SIG-M5 treated with dmso at 0.1 percent for 504 hours (cell line): ENCODE measurements at regions not wholly inside any gene's neighbourhood (a gene's known extent, or its start where the extent isn't known, plus 50 kb on each side); places are given as distances from the start of the nearest gene placed in this dataset.
A peak's percentile ranks its signal among the peaks of the same experiment; 100 is the strongest.
"Not testable (repeated sequence)": the region's sequence is repeated elsewhere in the genome, so short reads cannot be mapped to it uniquely, and the experiment has no call there.

Experiments
- DNase-seq: peaks from one replicate; lab custom pipeline; 2025; ENCODE audit not compliant: unreplicated experiment; lab: John Stamatoyannopoulos, UW

- DNase-seq = no peak
Observed at GRCh38 chr14:48125654-48126053, 450.2 kb upstream of the MDGA2 start.

- no peak for DNase-seq
Observed at GRCh38 chr14:48113713-48114112, 438.3 kb upstream of the MDGA2 start.

- DNase-seq = no peak
Observed at GRCh38 chr14:48111151-48111550, 435.7 kb upstream of the MDGA2 start.

GRCh38 chr14:48107646-48108045 is 432.2 kb upstream of the MDGA2 start:
- DNase-seq = no peak

- DNase-seq = no peak
Observed at GRCh38 chr14:48096897-48097296, 421.5 kb upstream of the MDGA2 start.

GRCh38 chr14:48086516-48086915 is 411.1 kb upstream of the MDGA2 start:
- DNase-seq = peak; percentile 43

GRCh38 chr14:48075487-48075886 is 400.1 kb upstream of the MDGA2 start:
- no peak for DNase-seq

GRCh38 chr14:48052973-48053372 is 377.6 kb upstream of the MDGA2 start:
- DNase-seq = no peak

GRCh38 chr14:48035836-48036235 is 360.4 kb upstream of the MDGA2 start:
- DNase-seq = no peak

- DNase-seq = no peak
Observed at GRCh38 chr14:48027115-48027514, 351.7 kb upstream of the MDGA2 start.

GRCh38 chr14:48023881-48024280 is 348.5 kb upstream of the MDGA2 start:
- DNase-seq = no peak

- DNase-seq = not testable (repeated sequence)
Observed at GRCh38 chr14:48011484-48011883, 336.1 kb upstream of the MDGA2 start.

- DNase-seq = no peak
Observed at GRCh38 chr14:48008646-48009045, 333.2 kb upstream of the MDGA2 start.

GRCh38 chr14:48005986-48006385 is 330.6 kb upstream of the MDGA2 start:
- DNase-seq = no peak

- DNase-seq = no peak
Observed at GRCh38 chr14:47993883-47994282, 318.5 kb upstream of the MDGA2 start.

GRCh38 chr14:47988175-47988574 is 312.8 kb upstream of the MDGA2 start:
- DNase-seq = no peak

GRCh38 chr14:47978871-47979270 is 303.5 kb upstream of the MDGA2 start:
- DNase-seq = no peak

GRCh38 chr14:47976139-47976538 is 300.7 kb upstream of the MDGA2 start:
- DNase-seq = no peak

- DNase-seq = no peak
Observed at GRCh38 chr14:47966076-47966810, 290.8 kb upstream of the MDGA2 start.

- no peak for DNase-seq
Observed at GRCh38 chr14:47961634-47962033, 286.2 kb upstream of the MDGA2 start.

- DNase-seq = no peak
Observed at GRCh38 chr14:47959740-47960139, 284.3 kb upstream of the MDGA2 start.

GRCh38 chr14:47949006-47949405 is 273.6 kb upstream of the MDGA2 start:
- DNase-seq = no peak

GRCh38 chr14:47935332-47935731 is 259.9 kb upstream of the MDGA2 start:
- no peak for DNase-seq
